H9 (cell line): ENCODE measurements at regions not wholly inside any gene's neighbourhood (a gene's known extent, or its start where the extent isn't known, plus 50 kb on each side); places are given as distances from the start of the nearest gene placed in this dataset.

ENCODE experiments used
- DNase-seq: peaks from one replicate; pipeline ENCODE4 v3.0.0-alpha.2; 2017
- H2AFZ ChIP-seq: one replicate; pipeline ENCODE4 v1.6.1; 2013; ENCODE audit warnings: mild to moderate bottlenecking, low read length, control low read depth, moderate library complexity
- H2AK5ac ChIP-seq: 2 replicates; pipeline ENCODE4 v1.6.1; 2013; ENCODE audit warnings: low read length, control low read depth, mixed read lengths; ENCODE audit not compliant: insufficient read length
- H2BK120ac ChIP-seq: one replicate; pipeline ENCODE4 v1.6.1; 2013; ENCODE audit warnings: low read depth, mild to moderate bottlenecking, low read length, control low read depth, inconsistent platforms; ENCODE audit not compliant: poor library complexity, severe bottlenecking
- H2BK12ac ChIP-seq: 2 replicates; pipeline ENCODE4 v1.6.1; 2013; ENCODE audit warnings: low read length, control low read depth, mixed read lengths, low read depth; ENCODE audit not compliant: insufficient read length
- H2BK15ac ChIP-seq: 2 replicates; pipeline ENCODE4 v1.6.1; 2013; ENCODE audit warnings: low read depth, low read length, control low read depth
- H2BK20ac ChIP-seq: one replicate; pipeline ENCODE4 v1.6.1; 2013; ENCODE audit warnings: low read depth, mild to moderate bottlenecking, low read length, control low read depth, inconsistent platforms; ENCODE audit not compliant: poor library complexity, severe bottlenecking
- H2BK5ac ChIP-seq: 2 replicates; pipeline ENCODE4 v1.6.1; 2013; ENCODE audit warnings: low read length, control low read depth, mixed read lengths; ENCODE audit not compliant: insufficient read length
- H3K14ac ChIP-seq: 2 replicates; pipeline ENCODE4 v1.6.1; 2013; ENCODE audit warnings: low read length, control low read depth; ENCODE audit not compliant: insufficient read depth
- H3K18ac ChIP-seq: 2 replicates; pipeline ENCODE4 v1.6.1; 2013; ENCODE audit warnings: low read depth, mild to moderate bottlenecking, mixed read lengths, low read length, control low read depth; ENCODE audit not compliant: insufficient read length
- H3K23ac ChIP-seq: 2 replicates; pipeline ENCODE4 v1.6.1; 2013; ENCODE audit warnings: low read length, control low read depth, mixed read lengths, low read depth; ENCODE audit not compliant: insufficient read length
- H3K23me2 ChIP-seq: 2 replicates; pipeline ENCODE4 v1.6.1; 2013; ENCODE audit warnings: low read depth, mild to moderate bottlenecking, mixed read lengths, low read length, control low read depth; ENCODE audit not compliant: insufficient read length, poor library complexity, severe bottlenecking
- H3K27ac ChIP-seq: 2 replicates; pipeline ENCODE4 v1.5.1; 2013; ENCODE audit warnings: low read length, control low read depth, mixed read lengths, low read depth; ENCODE audit not compliant: insufficient read length
- H3K27me3 ChIP-seq: 2 replicates; pipeline ENCODE4 v1.6.1; 2013; ENCODE audit warnings: low read length, control low read depth, inconsistent platforms; ENCODE audit not compliant: insufficient read depth
- H3K4ac ChIP-seq: 2 replicates; pipeline ENCODE4 v1.6.1; 2013; ENCODE audit warnings: low read depth, mild to moderate bottlenecking, control low read depth, inconsistent platforms, low read length, moderate library complexity
- H3K4me1 ChIP-seq: 2 replicates; pipeline ENCODE4 v1.6.1; 2013; ENCODE audit warnings: low read length, control low read depth, inconsistent platforms; ENCODE audit not compliant: insufficient read depth
- H3K4me2 ChIP-seq: 2 replicates; pipeline ENCODE4 v1.6.1; 2013; ENCODE audit warnings: low read length, control low read depth, mixed read lengths; ENCODE audit not compliant: insufficient read length, insufficient read depth
- H3K56ac ChIP-seq: 2 replicates; pipeline ENCODE4 v1.6.1; 2013; ENCODE audit warnings: low read depth, mild to moderate bottlenecking, mixed read lengths, low read length, control low read depth; ENCODE audit not compliant: insufficient read length
- H3K79me1 ChIP-seq: 2 replicates; pipeline ENCODE4 v1.6.1; 2013; ENCODE audit warnings: low read depth, mild to moderate bottlenecking, moderate library complexity, low read length, control low read depth, inconsistent platforms; ENCODE audit not compliant: insufficient read depth, poor library complexity, severe bottlenecking
- H3K79me2 ChIP-seq: 2 replicates; pipeline ENCODE4 v1.6.1; 2013; ENCODE audit warnings: low read length, control low read depth, inconsistent platforms; ENCODE audit not compliant: insufficient read depth
- H3K9ac ChIP-seq: 2 replicates; pipeline ENCODE4 v1.6.1; 2013; ENCODE audit warnings: low read length, control low read depth, mixed read lengths; ENCODE audit not compliant: insufficient read length; ENCODE audit errors: extremely low read depth
- H3K9me3 ChIP-seq: one replicate; pipeline ENCODE4 v1.6.1; 2013; ENCODE audit warnings: low read depth, low read length, inconsistent platforms; ENCODE audit not compliant: control insufficient read depth
- H3T11ph ChIP-seq: one replicate; pipeline ENCODE4 v1.6.1; 2013; ENCODE audit warnings: mild to moderate bottlenecking, low read length, control low read depth, inconsistent platforms
- H4K20me1 ChIP-seq: one replicate; pipeline ENCODE4 v1.6.1; 2013; ENCODE audit not compliant: control insufficient read depth, insufficient read length, insufficient read depth
- H4K5ac ChIP-seq: 2 replicates; pipeline ENCODE4 v1.6.1; 2013; ENCODE audit warnings: low read depth, mild to moderate bottlenecking, mixed read lengths, low read length, control low read depth; ENCODE audit not compliant: insufficient read length
- H4K8ac ChIP-seq: replicated peaks from 2 replicates; pipeline ENCODE4 v1.6.1; 2013; ENCODE audit warnings: low read length, control low read depth, mixed read lengths, low read depth; ENCODE audit not compliant: insufficient read length
- H4K91ac ChIP-seq: 2 replicates; pipeline ENCODE4 v1.6.1; 2013; ENCODE audit warnings: low read depth, mild to moderate bottlenecking, moderate library complexity, mixed read lengths, low read length, control low read depth; ENCODE audit not compliant: insufficient read length
- H3K27ac Mint-ChIP-seq, 3 experiments: 2 replicates in 2 of 3; 3 replicates in 1 of 3; pipeline ENCODE4 v1.8.0; 2020 to 2021; ENCODE audit warnings: mixed read lengths in 3 of 3, mild to moderate bottlenecking in 1 of 3, moderate library complexity in 1 of 3
- H3K27me3 Mint-ChIP-seq: 2 replicates; pipeline ENCODE4 v1.8.0; 2021; ENCODE audit warnings: low read depth, mild to moderate bottlenecking, moderate library complexity, mixed read lengths
- H3K36me3 Mint-ChIP-seq, 3 experiments: 2 replicates in 2 of 3; 3 replicates in 1 of 3; pipeline ENCODE4 v1.8.0; 2020 to 2021; ENCODE audit warnings: low read depth in 3 of 3, mixed read lengths in 3 of 3; ENCODE audit not compliant: insufficient read depth in 1 of 3
- H3K4me1 Mint-ChIP-seq, 2 experiments: 2 replicates each; pipeline ENCODE4 v1.8.0; 2020; ENCODE audit warnings: mixed read lengths in 2 of 2
- H3K4me3 Mint-ChIP-seq, 2 experiments: 2 replicates in 1 of 2; 3 replicates in 1 of 2; pipeline ENCODE4 v1.8.0; 2020 to 2021; ENCODE audit warnings: mild to moderate bottlenecking in 2 of 2, mixed read lengths in 2 of 2, moderate library complexity in 1 of 2
- H3K9me3 Mint-ChIP-seq, 2 experiments: 2 replicates in 1 of 2; 3 replicates in 1 of 2; pipeline ENCODE4 v1.8.0; 2020; ENCODE audit warnings: mild to moderate bottlenecking in 2 of 2, mixed read lengths in 2 of 2, moderate library complexity in 1 of 2
- CTCF ChIP-seq: fragments of 200-600 bp; sonication (generic); conservative IDR thresholded peaks from 3 replicates; pipeline ENCODE4 v1.8.0; 2021; ENCODE audit warnings: antibody characterized with exemption, mild to moderate bottlenecking
- WGBS: extraction: QIAGEN DNeasy Blood & Tissue Kit; methylation state at CpG from one replicate; pipeline ENCODE4 v1.1.7; 2013; ENCODE audit warnings: missing lambda C conversion rate, low lambda C conversion rate, mixed read lengths; ENCODE audit not compliant: insufficient read length; ENCODE audit errors: extremely low coverage; 5-methylcytosine and 5-hydroxymethylcytosine counted together

- H2BK15ac ChIP-seq, result no peak overlapping the region
- DNase-seq, result no peak
- no peaks in the 10 kb centered on the region for H3K79me1 ChIP-seq
- no peak overlapping the region for H2BK12ac ChIP-seq
- no peaks in the 10 kb centered on the region for H3K23me2 ChIP-seq
- H3K79me2 ChIP-seq, result no peaks in the 10 kb centered on the region
- no peaks in the 10 kb centered on the region for H3K4me1 ChIP-seq
- H3K14ac ChIP-seq, result no peak overlapping the region
- no peak overlapping the region for H2BK20ac ChIP-seq
- peaks cover 11 to 17% of the 10 kb centered on the region in 2 experiments for H3K4me1 Mint-ChIP-seq
- WGBS, result no CpG with 5 or more reads among the region's 17 CpGs
- TF ChIP-seq CTCF, result no peak
- no peak overlapping the region for H3K4ac ChIP-seq
- no peak overlapping the region for H3K56ac ChIP-seq
- no peak overlapping the region for H2BK5ac ChIP-seq
- no peak overlapping the region for H3T11ph ChIP-seq
- H3K27ac Mint-ChIP-seq, result no peak overlapping the region
- H3K9ac ChIP-seq, result no peak overlapping the region
- H3K9me3 Mint-ChIP-seq, result peaks cover 0 to 3% of the 10 kb centered on the region in 2 experiments; a peak in 2 of 5 replicates
- no peak overlapping the region for H3K23ac ChIP-seq
- H4K5ac ChIP-seq, result no peak overlapping the region
- H2AFZ ChIP-seq, result no peak overlapping the region
- H3K18ac ChIP-seq, result no peak overlapping the region
- H4K8ac ChIP-seq, result no peak overlapping the region
- peaks cover 0 to 1% (median 0%) of the 10 kb centered on the region in 3 experiments; a peak in 2 of 7 replicates for H3K36me3 Mint-ChIP-seq
- no peak overlapping the region for H3K27ac ChIP-seq
- no peaks in the 10 kb centered on the region for H3K27me3 ChIP-seq
- no peaks in the 10 kb centered on the region for H4K20me1 ChIP-seq
- H2BK120ac ChIP-seq, result no peak overlapping the region
- H3K4me2 ChIP-seq, result no peak overlapping the region
- H3K9me3 ChIP-seq, result no peaks in the 10 kb centered on the region
- peak overlapping the region in 1 of 2 experiments; percentile 12; a peak in 1 of 5 replicates for H3K4me3 Mint-ChIP-seq
- no peak overlapping the region for H2AK5ac ChIP-seq
- H3K27me3 Mint-ChIP-seq, result peaks cover 3% of the 10 kb centered on the region; the same call in 1 of the 2 replicates
- no peak overlapping the region for H4K91ac ChIP-seq
Observed at GRCh38 chr20:23296841-23297701, 53.5 kb upstream of the NXT1 start.
